Lower leg skin (tissue), 3 donors: ENCODE measurements at regions not wholly inside any gene's neighbourhood (a gene's known extent, or its start where the extent isn't known, plus 50 kb on each side); places are given as distances from the start of the nearest gene placed in this dataset.

Experiments used
- POLR2A ChIP-seq, 2 donors: fragments of 450-650 bp; IDR thresholded peaks; one replicate each; pipeline ENCODE4 v1.6.1; 2016 to 2017; ENCODE audit warnings: antibody characterized with exemption in 2 of 2, mild to moderate bottlenecking in 1 of 2, moderate library complexity in 1 of 2
- TF ChIP-seq, protein P1 (sequence below), 3 donors: fragments of 450-650 bp; IDR thresholded peaks; one replicate each; pipeline ENCODE4 v1.5.1; 2016; ENCODE audit warnings: antibody characterized with exemption in 3 of 3, mild to moderate bottlenecking in 3 of 3, moderate library complexity in 2 of 3

DNA sequence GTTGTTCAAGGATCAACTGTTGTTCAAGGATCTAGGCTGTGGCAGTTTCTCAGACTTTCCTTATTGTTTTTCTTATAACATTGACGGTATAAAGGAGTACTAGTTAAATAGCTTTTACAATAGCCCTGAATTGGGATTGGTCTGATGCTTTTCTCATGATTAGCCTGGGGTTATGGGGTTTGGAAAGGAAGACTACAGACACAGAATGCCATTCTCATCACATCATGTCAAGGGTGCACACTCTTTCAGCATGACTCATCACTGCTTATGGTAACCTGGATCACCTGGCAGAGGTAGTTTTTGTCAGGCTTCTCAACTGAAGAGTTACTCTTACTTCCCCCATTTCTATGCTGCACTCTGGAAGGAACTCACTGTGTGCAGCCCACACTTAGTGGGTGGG, 194.2 kb upstream of the NPSR1 start:
- TF ChIP-seq, protein P1, sequence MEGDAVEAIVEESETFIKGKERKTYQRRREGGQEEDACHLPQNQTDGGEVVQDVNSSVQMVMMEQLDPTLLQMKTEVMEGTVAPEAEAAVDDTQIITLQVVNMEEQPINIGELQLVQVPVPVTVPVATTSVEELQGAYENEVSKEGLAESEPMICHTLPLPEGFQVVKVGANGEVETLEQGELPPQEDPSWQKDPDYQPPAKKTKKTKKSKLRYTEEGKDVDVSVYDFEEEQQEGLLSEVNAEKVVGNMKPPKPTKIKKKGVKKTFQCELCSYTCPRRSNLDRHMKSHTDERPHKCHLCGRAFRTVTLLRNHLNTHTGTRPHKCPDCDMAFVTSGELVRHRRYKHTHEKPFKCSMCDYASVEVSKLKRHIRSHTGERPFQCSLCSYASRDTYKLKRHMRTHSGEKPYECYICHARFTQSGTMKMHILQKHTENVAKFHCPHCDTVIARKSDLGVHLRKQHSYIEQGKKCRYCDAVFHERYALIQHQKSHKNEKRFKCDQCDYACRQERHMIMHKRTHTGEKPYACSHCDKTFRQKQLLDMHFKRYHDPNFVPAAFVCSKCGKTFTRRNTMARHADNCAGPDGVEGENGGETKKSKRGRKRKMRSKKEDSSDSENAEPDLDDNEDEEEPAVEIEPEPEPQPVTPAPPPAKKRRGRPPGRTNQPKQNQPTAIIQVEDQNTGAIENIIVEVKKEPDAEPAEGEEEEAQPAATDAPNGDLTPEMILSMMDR (IDR thresholded peaks at IDR 0.05): no peak
- TF ChIP-seq POLR2A (IDR thresholded peaks at IDR 0.05): no peak
